ENCODE measurements at regions not wholly inside any gene's neighbourhood (a gene's known extent, or its start where the extent isn't known, plus 50 kb on each side); places are given as distances from the start of the nearest gene placed in this dataset.
"Not testable (repeated sequence)": the region's sequence is repeated elsewhere in the genome, so short reads cannot be mapped to it uniquely, and the experiment has no call there.

DNA sequence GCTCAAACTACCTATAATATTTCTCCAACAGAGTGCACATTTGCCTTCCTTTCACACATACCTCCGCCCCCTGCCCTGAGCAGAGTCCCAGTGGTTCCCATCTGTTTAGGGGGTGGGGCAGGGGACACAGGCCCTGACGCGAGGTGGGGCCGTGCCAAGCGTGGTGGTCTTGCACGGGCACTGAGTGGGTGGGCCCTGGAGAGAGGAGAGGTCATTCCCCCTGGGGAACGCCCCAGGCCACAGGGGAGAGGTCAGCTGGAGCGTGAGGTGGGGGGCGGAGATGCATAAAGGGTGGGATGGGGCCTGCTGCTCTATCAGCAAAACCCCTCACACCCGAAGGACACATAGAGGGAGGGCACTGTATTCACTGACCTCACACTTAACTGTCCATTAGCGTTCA is 441.9 kb downstream of the TMEM121 start:
- no TSS peak for BruUV-seq (replicated peaks)
- no peak for ATAC-seq
- Histone ChIP-seq H3K4me3 (ENCODE audit: low read length) (no peak overlapping the region), H3K4me2 (ENCODE audit: low read length) (no peak overlapping the region), H2AFZ (ENCODE audit: low read length) (no peak overlapping the region), H3K36me3 (ENCODE audit: low read depth, low read length) (no peaks in the 10 kb centered on the region), H3K9me2 (replicated peaks; ENCODE audit: low read length) (no peaks in the 10 kb centered on the region), H3K79me2 (ENCODE audit: low read length) (no peaks in the 10 kb centered on the region), H4K20me1 (ENCODE audit: low read length) (no peaks in the 10 kb centered on the region), H3F3A (ENCODE audit: low read length, unreplicated experiment) (no peaks in the 10 kb centered on the region), H3K9ac (ENCODE audit: low read length) (no peak overlapping the region), H3K9me3 (ENCODE audit: low read length) (no peaks in the 10 kb centered on the region), H3K27me3 (ENCODE audit: low read length) (peaks cover 6% of the 10 kb centered on the region), H3K4me1 (ENCODE audit: insufficient read depth, low read length) (no peaks in the 10 kb centered on the region), H3K27ac (ENCODE audit: low read length) (no peak overlapping the region)
- ChIA-PET POLR2A (ENCODE audit: unreplicated experiment) (no interaction called here), CTCF (no interaction called here)
- TF ChIP-seq EZH2phosphoT487 (IDR thresholded peaks at IDR 0.05; ENCODE audit: borderline replicate concordance, low read length) (no peak), EZH2 (IDR thresholded peaks at IDR 0.05; ENCODE audit: low read length, unreplicated experiment) (no peak)
- TF ChIP-seq, protein P1, sequence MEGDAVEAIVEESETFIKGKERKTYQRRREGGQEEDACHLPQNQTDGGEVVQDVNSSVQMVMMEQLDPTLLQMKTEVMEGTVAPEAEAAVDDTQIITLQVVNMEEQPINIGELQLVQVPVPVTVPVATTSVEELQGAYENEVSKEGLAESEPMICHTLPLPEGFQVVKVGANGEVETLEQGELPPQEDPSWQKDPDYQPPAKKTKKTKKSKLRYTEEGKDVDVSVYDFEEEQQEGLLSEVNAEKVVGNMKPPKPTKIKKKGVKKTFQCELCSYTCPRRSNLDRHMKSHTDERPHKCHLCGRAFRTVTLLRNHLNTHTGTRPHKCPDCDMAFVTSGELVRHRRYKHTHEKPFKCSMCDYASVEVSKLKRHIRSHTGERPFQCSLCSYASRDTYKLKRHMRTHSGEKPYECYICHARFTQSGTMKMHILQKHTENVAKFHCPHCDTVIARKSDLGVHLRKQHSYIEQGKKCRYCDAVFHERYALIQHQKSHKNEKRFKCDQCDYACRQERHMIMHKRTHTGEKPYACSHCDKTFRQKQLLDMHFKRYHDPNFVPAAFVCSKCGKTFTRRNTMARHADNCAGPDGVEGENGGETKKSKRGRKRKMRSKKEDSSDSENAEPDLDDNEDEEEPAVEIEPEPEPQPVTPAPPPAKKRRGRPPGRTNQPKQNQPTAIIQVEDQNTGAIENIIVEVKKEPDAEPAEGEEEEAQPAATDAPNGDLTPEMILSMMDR (conservative IDR thresholded peaks at IDR 0.05; ENCODE audit: low read depth, low read length) = no peak
- no peak for DNase-seq
- intact Hi-C loops (cut with micrococcal nuclease) = no loop called here

DNA sequence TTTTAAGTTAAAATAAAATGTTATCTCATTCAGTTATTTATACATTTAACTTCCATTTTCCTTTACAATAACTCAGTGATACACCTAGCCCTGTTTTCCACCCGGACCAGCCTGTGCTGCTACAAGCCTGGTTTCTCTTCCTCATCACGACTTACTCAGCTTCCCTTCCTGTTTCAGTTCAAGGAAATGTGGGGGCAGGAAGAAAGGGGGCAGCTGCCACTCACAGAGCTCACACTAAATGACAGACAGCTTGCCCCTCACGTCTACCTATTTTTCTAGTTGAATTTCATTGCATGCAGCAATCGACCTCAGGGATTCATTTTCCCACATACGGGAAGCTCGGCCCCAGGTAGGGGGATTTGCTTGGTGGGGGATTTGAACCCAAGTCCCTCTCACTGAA is 442.6 kb downstream of the TMEM121 start:
- H3K9ac ChIP-seq (ENCODE audit: low read length); ATAC-seq; H3K4me3 ChIP-seq (ENCODE audit: low read length); BruUV-seq (replicated peaks); H3K9me2 ChIP-seq (replicated peaks; ENCODE audit: low read length); DNase-seq; CTCF ChIA-PET; H3K36me3 ChIP-seq (ENCODE audit: low read depth, low read length); H3K4me2 ChIP-seq (ENCODE audit: low read length); H2AFZ ChIP-seq (ENCODE audit: low read length); H3K9me3 ChIP-seq (ENCODE audit: low read length); H3K79me2 ChIP-seq (ENCODE audit: low read length); H3K27me3 ChIP-seq (ENCODE audit: low read length); H3K27ac ChIP-seq (ENCODE audit: low read length); H3K4me1 ChIP-seq (ENCODE audit: insufficient read depth, low read length); H3F3A ChIP-seq (ENCODE audit: low read length, unreplicated experiment); intact Hi-C loops (cut with micrococcal nuclease); POLR2A ChIA-PET (ENCODE audit: unreplicated experiment); H4K20me1 ChIP-seq (ENCODE audit: low read length): not testable (repeated sequence)

DNA sequence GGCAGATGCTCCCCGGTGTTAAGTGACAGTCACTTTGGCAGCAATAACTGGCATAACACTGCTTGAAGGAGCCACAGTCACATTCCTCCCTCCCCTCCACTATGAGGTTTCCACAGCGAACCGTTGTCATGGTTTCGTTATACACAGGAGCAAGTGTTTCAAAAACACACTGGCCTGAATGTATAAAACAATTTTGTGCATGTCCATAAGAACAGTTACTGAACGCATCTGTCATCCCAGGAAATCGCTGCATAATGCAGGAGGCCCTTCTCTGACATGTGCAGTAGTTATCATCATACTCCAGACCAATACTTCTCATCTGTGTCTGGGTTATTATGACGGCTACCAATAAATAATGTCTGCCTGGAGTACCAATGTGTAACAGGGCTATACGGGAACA is 444.4 kb downstream of the TMEM121 start:
- POLR2A ChIA-PET (ENCODE audit: unreplicated experiment); H3K27me3 ChIP-seq (ENCODE audit: low read length); H3K9me2 ChIP-seq (replicated peaks; ENCODE audit: low read length); H3K4me2 ChIP-seq (ENCODE audit: low read length); H3F3A ChIP-seq (ENCODE audit: low read length, unreplicated experiment); H3K9me3 ChIP-seq (ENCODE audit: low read length); H3K27ac ChIP-seq (ENCODE audit: low read length); H3K9ac ChIP-seq (ENCODE audit: low read length); intact Hi-C loops (cut with micrococcal nuclease); H4K20me1 ChIP-seq (ENCODE audit: low read length); H3K79me2 ChIP-seq (ENCODE audit: low read length); H3K4me3 ChIP-seq (ENCODE audit: low read length); DNase-seq; H3K36me3 ChIP-seq (ENCODE audit: low read depth, low read length); BruUV-seq (replicated peaks); CTCF ChIA-PET; H3K4me1 ChIP-seq (ENCODE audit: insufficient read depth, low read length); H2AFZ ChIP-seq (ENCODE audit: low read length); ATAC-seq: not testable (repeated sequence)

DNA sequence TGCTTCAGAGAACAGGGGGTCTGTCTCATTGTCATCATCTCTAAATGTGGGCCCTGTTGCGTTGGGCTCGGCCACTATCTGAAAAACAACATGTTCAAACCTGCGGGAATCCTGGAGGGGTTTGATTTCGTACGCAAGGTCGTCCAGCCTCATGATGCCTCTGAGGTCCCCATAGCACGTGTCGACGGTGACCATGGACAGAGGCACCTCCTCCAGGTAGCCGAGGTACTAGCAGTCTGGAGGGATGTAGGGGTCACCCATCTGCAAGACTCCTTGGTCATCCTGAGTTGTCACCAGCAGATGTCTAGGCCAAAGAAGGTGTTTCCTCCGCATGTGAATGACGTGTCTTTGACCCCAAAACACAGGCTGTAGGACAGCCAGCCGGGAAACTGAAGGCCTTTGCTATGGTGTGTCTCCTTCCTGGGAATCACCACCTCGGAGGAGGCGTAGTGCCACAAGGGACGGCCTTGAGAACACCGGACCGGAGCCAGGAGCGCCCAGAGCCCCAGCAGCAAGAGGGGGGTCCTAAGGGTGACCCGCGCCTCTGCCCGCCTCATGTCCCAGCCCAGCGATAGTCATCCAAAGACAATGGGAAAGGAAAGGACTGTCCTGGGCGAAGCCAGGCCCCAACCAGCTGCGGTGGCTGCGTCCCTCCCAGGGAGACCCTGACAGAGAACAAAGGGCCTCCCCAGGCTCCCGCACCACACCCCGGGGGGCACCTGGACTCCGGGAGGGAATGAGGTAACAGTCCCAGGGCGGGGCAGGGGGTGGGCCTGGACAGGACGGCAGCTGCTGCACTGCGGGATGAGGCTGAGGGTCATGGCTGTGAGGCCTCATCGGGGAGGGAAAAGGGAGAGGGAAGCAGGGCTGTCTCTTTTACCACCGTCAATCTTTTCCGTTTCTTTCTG is 445.5 kb downstream of the TMEM121 start:
- BruUV-seq (replicated peaks) = no TSS peak
- Histone ChIP-seq H3F3A (ENCODE audit: low read length, unreplicated experiment) (no peaks in the 10 kb centered on the region), H3K4me1 (ENCODE audit: insufficient read depth, low read length) (no peaks in the 10 kb centered on the region), H3K79me2 (ENCODE audit: low read length) (no peaks in the 10 kb centered on the region), H4K20me1 (ENCODE audit: low read length) (no peaks in the 10 kb centered on the region), H3K9me3 (ENCODE audit: low read length) (no peaks in the 10 kb centered on the region), H2AFZ (ENCODE audit: low read length) (no peak overlapping the region), H3K27ac (ENCODE audit: low read length) (no peak overlapping the region), H3K4me2 (ENCODE audit: low read length) (no peak overlapping the region), H3K9ac (ENCODE audit: low read length) (no peak overlapping the region), H3K27me3 (ENCODE audit: low read length) (peaks cover 6% of the 10 kb centered on the region), H3K9me2 (replicated peaks; ENCODE audit: low read length) (no peaks in the 10 kb centered on the region), H3K36me3 (ENCODE audit: low read depth, low read length) (no peaks in the 10 kb centered on the region), H3K4me3 (ENCODE audit: low read length) (no peak overlapping the region)
- ATAC-seq (no peak), DNase-seq (no peak)
- TF ChIP-seq, protein P1 (conservative IDR thresholded peaks at IDR 0.05; ENCODE audit: low read depth, low read length) = no peak
- TF ChIP-seq EZH2 (IDR thresholded peaks at IDR 0.05; ENCODE audit: low read length, unreplicated experiment) = no peak
- intact Hi-C loops (cut with micrococcal nuclease) = no loop called here
- POLR2A ChIA-PET (ENCODE audit: unreplicated experiment) = no interaction called here
- CTCF ChIA-PET = no interaction called here
